HUES6 (cell line): ENCODE measurements at regions not wholly inside any gene's neighbourhood (a gene's known extent, or its start where the extent isn't known, plus 50 kb on each side); places are given as distances from the start of the nearest gene placed in this dataset.

ENCODE experiments used
- H3K27ac ChIP-seq: 2 replicates; pipeline ENCODE4 v1.7.0; 2013; ENCODE audit warnings: low read depth, mild to moderate bottlenecking, low read length, inconsistent platforms
- H3K27me3 ChIP-seq: 2 replicates; pipeline ENCODE4 v1.6.1; 2013; ENCODE audit warnings: low read length; ENCODE audit not compliant: control insufficient read depth, insufficient read depth
- H3K36me3 ChIP-seq: 2 replicates; pipeline ENCODE4 v1.6.1; 2013; ENCODE audit warnings: low read length; ENCODE audit not compliant: control insufficient read depth, insufficient read depth
- H3K4me1 ChIP-seq: 2 replicates; pipeline ENCODE4 v1.6.1; 2013; ENCODE audit warnings: low read length; ENCODE audit not compliant: control insufficient read depth, insufficient read depth
- H3K4me3 ChIP-seq: 2 replicates; pipeline ENCODE4 v1.5.1; 2013; ENCODE audit warnings: low read depth, low read length
- H3K9ac ChIP-seq: one replicate; pipeline ENCODE4 v1.6.1; 2013; ENCODE audit warnings: mild to moderate bottlenecking, low read length
- H3K9me3 ChIP-seq: 2 replicates; pipeline ENCODE4 v1.6.1; 2013; ENCODE audit warnings: low read depth, low read length; ENCODE audit not compliant: control insufficient read depth, insufficient read depth

GRCh38 chr1:47585141-47585902, 147.5 kb downstream of the FOXD2 start:
- H3K27me3 ChIP-seq: peaks cover 12% of the 10 kb centered on the region
- H3K27ac ChIP-seq: no peak overlapping the region
- H3K9me3 ChIP-seq: no peaks in the 10 kb centered on the region
- no peak overlapping the region for H3K9ac ChIP-seq
- H3K36me3 ChIP-seq: no peaks in the 10 kb centered on the region
- no peak overlapping the region for H3K4me3 ChIP-seq
- H3K4me1 ChIP-seq: peaks cover 9% of the 10 kb centered on the region

DNA sequence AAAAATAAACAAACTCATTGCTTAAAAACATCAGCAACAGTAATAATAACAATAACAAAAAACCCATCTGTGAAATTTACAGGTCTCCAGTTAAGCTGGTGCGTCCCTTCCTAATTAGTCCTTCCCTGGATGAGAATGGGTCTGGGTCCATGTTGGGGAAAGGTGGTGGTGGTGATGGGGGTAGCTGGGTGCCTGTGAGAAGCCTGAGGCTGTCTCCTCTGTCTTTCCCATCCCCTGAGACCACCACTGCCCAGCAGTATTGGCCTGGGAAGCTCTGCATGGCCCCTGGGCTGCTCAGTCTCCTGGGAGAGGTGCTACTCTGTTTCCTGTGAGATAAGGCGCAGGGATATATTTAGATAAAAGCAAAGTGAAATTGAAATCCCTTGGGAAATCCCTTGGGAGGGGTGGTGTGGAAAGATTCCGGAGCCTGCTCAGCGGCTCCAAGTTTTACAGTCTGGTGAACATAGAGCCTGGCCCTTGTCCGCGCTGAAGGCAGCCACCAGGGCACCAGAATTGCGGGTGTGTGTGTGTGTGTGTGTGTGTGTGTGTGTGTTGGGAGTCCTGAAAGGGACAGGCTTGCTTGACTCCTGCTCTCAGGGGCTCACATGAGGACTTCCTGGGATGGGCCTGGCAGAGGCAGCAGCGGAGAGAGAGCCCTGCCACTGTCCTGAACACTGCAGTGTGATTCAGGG, 150.2 kb downstream of the FOXD2 start:
- peaks cover 33% of the 10 kb centered on the region for H3K27me3 ChIP-seq
- no peaks in the 10 kb centered on the region for H3K9me3 ChIP-seq
- peaks cover 17% of the 10 kb centered on the region for H3K4me1 ChIP-seq
- no peak overlapping the region for H3K4me3 ChIP-seq
- H3K27ac ChIP-seq: no peak overlapping the region
- H3K36me3 ChIP-seq: no peaks in the 10 kb centered on the region
- no peak overlapping the region for H3K9ac ChIP-seq

GRCh38 chr1:47590523-47591225, 152.8 kb downstream of the FOXD2 start:
- H3K9ac ChIP-seq: no peak overlapping the region
- H3K27ac ChIP-seq: no peak overlapping the region
- no peaks in the 10 kb centered on the region for H3K9me3 ChIP-seq
- peaks cover 12% of the 10 kb centered on the region for H3K4me1 ChIP-seq
- peaks cover 53% of the 10 kb centered on the region for H3K27me3 ChIP-seq
- H3K4me3 ChIP-seq: no peak overlapping the region
- H3K36me3 ChIP-seq: no peaks in the 10 kb centered on the region

DNA sequence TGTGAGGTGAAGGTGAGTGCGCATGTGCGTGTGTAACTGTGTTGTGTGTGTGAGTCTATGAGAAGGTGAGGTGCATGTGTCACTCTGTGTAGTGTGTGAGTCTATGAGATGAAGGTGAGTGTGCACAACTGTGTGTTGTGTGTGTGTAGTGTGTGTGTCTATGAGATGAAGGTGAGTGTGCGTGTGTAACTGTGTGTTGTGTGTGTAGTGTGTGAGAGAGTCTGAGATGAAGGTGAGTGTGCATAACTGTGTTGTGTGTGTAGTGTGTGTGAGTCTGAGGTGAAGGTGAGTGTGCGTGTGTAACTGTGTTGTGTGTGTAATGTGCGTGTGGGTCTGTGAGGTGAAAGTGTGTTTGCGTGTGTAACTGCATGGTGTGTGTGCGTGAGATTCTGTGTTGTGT, 154.0 kb downstream of the FOXD2 start:
- Histone ChIP-seq H3K9me3 (no peaks in the 10 kb centered on the region), H3K36me3 (no peaks in the 10 kb centered on the region), H3K27me3 (peaks cover 60% of the 10 kb centered on the region), H3K9ac (no peak overlapping the region), H3K27ac (no peak overlapping the region), H3K4me3 (no peak overlapping the region), H3K4me1 (peaks cover 12% of the 10 kb centered on the region)

- Histone ChIP-seq H3K36me3 (no peaks in the 10 kb centered on the region), H3K4me1 (peaks cover 12% of the 10 kb centered on the region), H3K9ac (no peak overlapping the region), H3K27me3 (peaks cover 60% of the 10 kb centered on the region), H3K27ac (no peak overlapping the region), H3K9me3 (no peaks in the 10 kb centered on the region), H3K4me3 (peak overlapping the region; percentile 54)
These were observed 154.6 kb downstream of the FOXD2 start for GRCh38 chr1:47592296-47593012.

- H3K9me3 ChIP-seq: no peaks in the 10 kb centered on the region
- H3K4me1 ChIP-seq: peaks cover 12% of the 10 kb centered on the region
- peaks cover 60% of the 10 kb centered on the region for H3K27me3 ChIP-seq
- H3K27ac ChIP-seq: no peak overlapping the region
- H3K4me3 ChIP-seq: peak overlapping the region; percentile 54
- no peak overlapping the region for H3K9ac ChIP-seq
- no peaks in the 10 kb centered on the region for H3K36me3 ChIP-seq
These were observed 155.2 kb downstream of the FOXD2 start for GRCh38 chr1:47593013-47593568.

GRCh38 chr1:47593598-47594285, 155.9 kb downstream of the FOXD2 start:
- Histone ChIP-seq H3K27me3 (peaks cover 60% of the 10 kb centered on the region), H3K36me3 (no peaks in the 10 kb centered on the region), H3K4me3 (peak overlapping the region; percentile 54), H3K27ac (no peak overlapping the region), H3K4me1 (peaks cover 12% of the 10 kb centered on the region), H3K9me3 (no peaks in the 10 kb centered on the region), H3K9ac (no peak overlapping the region)

GRCh38 chr1:47594627-47595026, 156.8 kb downstream of the FOXD2 start:
- peaks cover 55% of the 10 kb centered on the region for H3K27me3 ChIP-seq
- peaks cover 12% of the 10 kb centered on the region for H3K4me1 ChIP-seq
- no peak overlapping the region for H3K27ac ChIP-seq
- H3K4me3 ChIP-seq: no peak overlapping the region
- no peaks in the 10 kb centered on the region for H3K36me3 ChIP-seq
- H3K9ac ChIP-seq: no peak overlapping the region
- H3K9me3 ChIP-seq: no peaks in the 10 kb centered on the region

DNA sequence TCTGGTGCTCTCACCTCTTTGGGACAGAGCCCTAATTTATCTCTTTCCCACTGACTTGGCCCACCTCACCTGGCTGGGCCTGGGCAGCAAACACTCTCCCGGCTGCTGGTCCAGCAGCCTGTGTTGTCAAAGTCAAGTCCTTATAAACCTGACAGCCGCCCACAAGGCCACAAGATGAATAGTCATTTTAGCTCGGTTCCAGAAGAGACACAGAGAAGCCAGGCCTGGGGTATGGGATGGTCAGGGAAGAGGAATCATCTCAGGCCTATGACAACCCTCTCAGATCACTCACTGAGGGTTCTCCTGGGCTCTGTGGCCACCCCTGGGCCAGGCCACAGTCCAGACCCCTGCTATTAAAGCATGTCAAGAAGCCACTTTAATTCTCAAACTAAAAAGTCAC, 158.5 kb downstream of the FOXD2 start:
- no peak overlapping the region for H3K9ac ChIP-seq

DNA sequence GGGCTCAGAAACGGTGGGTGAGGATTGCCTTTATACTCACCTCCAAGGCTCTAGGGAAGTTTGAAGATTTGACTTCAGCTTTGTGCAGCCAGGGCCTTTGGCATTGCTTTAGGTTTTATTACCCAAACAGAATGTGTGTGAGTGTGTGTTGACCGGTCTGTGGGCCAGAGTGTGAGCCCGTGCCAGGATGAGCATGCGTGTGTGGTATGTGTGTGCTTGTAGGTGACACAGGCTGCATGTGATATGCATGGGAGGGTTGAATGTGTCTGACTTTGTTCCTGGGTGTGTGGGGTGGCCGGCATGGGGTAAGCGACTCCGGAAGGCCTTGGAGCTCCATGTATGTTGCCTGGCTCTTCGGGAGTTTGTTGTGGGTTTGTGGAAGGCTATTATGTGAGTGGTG, 160.5 kb downstream of the FOXD2 start:
- Histone ChIP-seq H3K36me3 (no peaks in the 10 kb centered on the region), H3K4me1 (no peaks in the 10 kb centered on the region), H3K27ac (no peak overlapping the region), H3K4me3 (no peak overlapping the region), H3K9ac (no peak overlapping the region), H3K27me3 (peaks cover 23% of the 10 kb centered on the region), H3K9me3 (peaks cover 20% of the 10 kb centered on the region)

More for the DNA sequence above, 158.5 kb downstream of the FOXD2 start:
- Histone ChIP-seq H3K4me3 (no peak overlapping the region), H3K9me3 (peaks cover 8% of the 10 kb centered on the region), H3K27ac (no peak overlapping the region), H3K4me1 (peaks cover 7% of the 10 kb centered on the region), H3K36me3 (no peaks in the 10 kb centered on the region), H3K27me3 (peaks cover 44% of the 10 kb centered on the region)
